MM.1S (cell line): ENCODE measurements at regions not wholly inside any gene's neighbourhood (a gene's known extent, or its start where the extent isn't known, plus 50 kb on each side); places are given as distances from the start of the nearest gene placed in this dataset.

Experiments
- DNase-seq: peaks from one replicate; pipeline ENCODE4 v3.0.0-alpha.2; 2015
- H2AFZ ChIP-seq: fragments of 300-600 bp; sonication (generic); 2 replicates; pipeline ENCODE4 v1.6.0; 2016; ENCODE audit warnings: antibody characterized with exemption, low read length
- H3F3A ChIP-seq: fragments of 300-600 bp; sonication (generic); 2 replicates; pipeline ENCODE4 v1.6.1; 2016; ENCODE audit warnings: mild to moderate bottlenecking, antibody characterized with exemption, low read length, moderate library complexity, mixed read lengths; ENCODE audit not compliant: insufficient read depth
- H3K27ac ChIP-seq: fragments of 300-600 bp; sonication (generic); 2 replicates; pipeline ENCODE4 v1.5.1; 2016; ENCODE audit warnings: mild to moderate bottlenecking, low read length
- H3K27me3 ChIP-seq: fragments of 300-600 bp; sonication (generic); replicated peaks from 2 replicates; pipeline ENCODE4 v1.6.0; 2016; ENCODE audit warnings: low read length; ENCODE audit not compliant: insufficient read depth
- H3K36me3 ChIP-seq: fragments of 300-600 bp; sonication (generic); replicated peaks from 2 replicates; pipeline ENCODE4 v1.6.1; 2016; ENCODE audit warnings: mild to moderate bottlenecking, low read length, mixed read lengths; ENCODE audit not compliant: insufficient read depth
- H3K4me1 ChIP-seq: fragments of 300-600 bp; sonication (generic); 2 replicates; pipeline ENCODE4 v1.6.1; 2016; ENCODE audit warnings: low read length, mixed read lengths
- H3K4me2 ChIP-seq: fragments of 300-600 bp; sonication (generic); 2 replicates; pipeline ENCODE4 v1.6.0; 2016; ENCODE audit warnings: low read depth, low read length
- H3K4me3 ChIP-seq: fragments of 300-600 bp; sonication (generic); 2 replicates; pipeline ENCODE4 v1.5.1; 2016; ENCODE audit warnings: low read length, mixed read lengths
- H3K79me2 ChIP-seq: fragments of 300-600 bp; sonication (generic); 2 replicates; pipeline ENCODE4 v1.6.1; 2016; ENCODE audit warnings: mixed run types, low read length, mixed read lengths
- H3K9ac ChIP-seq: fragments of 300-600 bp; sonication (generic); 2 replicates; pipeline ENCODE4 v1.6.1; 2016; ENCODE audit warnings: low read length, mixed read lengths
- H3K9me2 ChIP-seq: fragments of 300-600 bp; sonication (generic); replicated peaks from 2 replicates; pipeline ENCODE4 v1.6.1; 2016; ENCODE audit warnings: mild to moderate bottlenecking, low read length, mixed read lengths; ENCODE audit not compliant: insufficient read depth
- H3K9me3 ChIP-seq: fragments of 300-600 bp; sonication (generic); replicated peaks from 2 replicates; pipeline ENCODE4 v1.6.1; 2016; ENCODE audit warnings: mild to moderate bottlenecking, low read length, mixed read lengths; ENCODE audit not compliant: insufficient read depth
- H4K20me1 ChIP-seq: fragments of 300-600 bp; sonication (generic); 2 replicates; pipeline ENCODE4 v1.6.1; 2016; ENCODE audit warnings: mild to moderate bottlenecking, low read length, moderate library complexity, mixed read lengths; ENCODE audit not compliant: insufficient read depth
- CTCF ChIP-seq: fragments of 300-600 bp; sonication (generic); IDR thresholded peaks from 2 replicates; pipeline ENCODE4 v1.5.1; 2016; ENCODE audit warnings: antibody characterized with exemption, low read length, mixed read lengths
- EZH2 ChIP-seq: fragments of 300-600 bp; sonication (generic); optimal IDR thresholded peaks from 2 replicates; pipeline ENCODE3; 2017; ENCODE audit warnings: low read depth, mild to moderate bottlenecking, antibody characterized with exemption, low read length, mixed read lengths
- EZH2phosphoT487 ChIP-seq: fragments of 300-600 bp; sonication (generic); IDR thresholded peaks from 2 replicates; pipeline ENCODE4 v1.6.1; 2018; ENCODE audit warnings: antibody characterized with exemption, low read length

- no peak for DNase-seq
- Histone ChIP-seq H4K20me1 (no peaks in the 10 kb centered on the region), H3K4me2 (no peak overlapping the region), H3K4me1 (no peaks in the 10 kb centered on the region), H3K27ac (no peak overlapping the region), H3K36me3 (no peaks in the 10 kb centered on the region), H3K9me2 (no peaks in the 10 kb centered on the region), H3K9ac (no peak overlapping the region), H3K4me3 (no peak overlapping the region), H3K9me3 (no peaks in the 10 kb centered on the region), H3F3A (no peaks in the 10 kb centered on the region), H3K27me3 (no peaks in the 10 kb centered on the region), H3K79me2 (no peaks in the 10 kb centered on the region), H2AFZ (no peak overlapping the region)
- TF ChIP-seq EZH2phosphoT487 (no peak), EZH2 (no peak), CTCF (no peak)
Observed at GRCh38 chr18:25433590-25433989, 81.6 kb upstream of the ZNF521 start.

- Histone ChIP-seq H2AFZ (no peak overlapping the region), H3K27me3 (no peaks in the 10 kb centered on the region), H3K9me2 (no peaks in the 10 kb centered on the region), H3K4me2 (no peak overlapping the region), H4K20me1 (no peaks in the 10 kb centered on the region), H3F3A (no peaks in the 10 kb centered on the region), H3K27ac (no peak overlapping the region), H3K9ac (no peak overlapping the region), H3K9me3 (no peaks in the 10 kb centered on the region), H3K4me1 (no peaks in the 10 kb centered on the region), H3K36me3 (no peaks in the 10 kb centered on the region), H3K79me2 (no peaks in the 10 kb centered on the region), H3K4me3 (no peak overlapping the region)
- TF ChIP-seq EZH2phosphoT487 = no peak
- TF ChIP-seq EZH2 = no peak
- no peak for TF ChIP-seq CTCF
- DNase-seq = no peak
Observed at GRCh38 chr18:25425024-25425423, 73.1 kb upstream of the ZNF521 start.

GRCh38 chr18:25423760-25424159, 71.8 kb upstream of the ZNF521 start:
- Histone ChIP-seq H3K4me2 (no peak overlapping the region), H3K79me2 (no peaks in the 10 kb centered on the region), H3K36me3 (no peaks in the 10 kb centered on the region), H2AFZ (no peak overlapping the region), H4K20me1 (no peaks in the 10 kb centered on the region), H3F3A (no peaks in the 10 kb centered on the region), H3K27ac (no peak overlapping the region), H3K4me1 (no peaks in the 10 kb centered on the region), H3K27me3 (no peaks in the 10 kb centered on the region), H3K9me3 (no peaks in the 10 kb centered on the region), H3K9ac (no peak overlapping the region), H3K9me2 (no peaks in the 10 kb centered on the region), H3K4me3 (no peak overlapping the region)
- TF ChIP-seq EZH2phosphoT487 (no peak), CTCF (no peak), EZH2 (no peak)
- DNase-seq = no peak
